Uterus (tissue), 3 donors: ENCODE measurements at regions not wholly inside any gene's neighbourhood (a gene's known extent, or its start where the extent isn't known, plus 50 kb on each side); places are given as distances from the start of the nearest gene placed in this dataset.

Source experiments
- DNase-seq, 2 donors: peaks; one replicate each; pipeline ENCODE4 v3.0.0-alpha.2; 2019 to 2020
- H3K27ac ChIP-seq, 2 donors: fragments of 200-600 bp; sonication (generic); 1 replicate in 1 of 2; 2 replicates in 1 of 2; pipeline ENCODE4 v1.5.1; 2016 to 2018
- H3K27me3 ChIP-seq, 2 donors: fragments of 200-600 bp; sonication (generic); one replicate each; pipeline ENCODE4 v1.5.1; 2018 to 2019; ENCODE audit warnings: control low read depth in 1 of 2
- H3K36me3 ChIP-seq, 2 donors: fragments of 200-600 bp; sonication (generic); one replicate each; pipeline ENCODE4 v1.5.1; 2019; ENCODE audit warnings: control low read depth in 1 of 2
- H3K4me1 ChIP-seq, 2 donors: fragments of 200-600 bp; sonication (generic); one replicate each; pipeline ENCODE4 v1.5.1; 2018 to 2019; ENCODE audit warnings: control low read depth in 1 of 2
- H3K4me3 ChIP-seq, 2 donors: fragments of 200-600 bp; sonication (generic); 1 replicate in 1 of 2; 2 replicates in 1 of 2; pipeline ENCODE4 v1.5.1; 2018 to 2019; ENCODE audit warnings: mild to moderate bottlenecking in 1 of 2
- H3K9me3 ChIP-seq, 2 donors: fragments of 200-600 bp; sonication (generic); one replicate each; pipeline ENCODE4 v1.5.1; 2019; ENCODE audit warnings: control low read depth in 1 of 2
- POLR2A ChIP-seq, 2 donors: fragments of 450-650 bp; IDR thresholded peaks; one replicate each; pipeline ENCODE4 v1.6.1; 2016; ENCODE audit warnings: antibody characterized with exemption in 2 of 2, mild to moderate bottlenecking in 1 of 2, moderate library complexity in 1 of 2
- intact Hi-C: fragments of 100-400 bp; cut with DNase I; formaldehyde crosslinking; loops from one replicate; pipeline ENCODE4 v1.15.1; 2023; ENCODE audit warnings: low total_unique reads
- TF ChIP-seq, protein P1 (sequence below), 4 experiments: fragments of 200-600 bp in 2 of 4; fragments of 450-650 bp in 2 of 4; sonication (generic) in 2 of 4; IDR thresholded peaks; one replicate each; pipeline ENCODE4 v1.5.1; 2016 to 2019; ENCODE audit warnings: antibody characterized with exemption in 4 of 4, mild to moderate bottlenecking in 2 of 4, moderate library complexity in 1 of 4
- donor health status: DM: yes; HTN: yes; CAD: no.

DNA sequence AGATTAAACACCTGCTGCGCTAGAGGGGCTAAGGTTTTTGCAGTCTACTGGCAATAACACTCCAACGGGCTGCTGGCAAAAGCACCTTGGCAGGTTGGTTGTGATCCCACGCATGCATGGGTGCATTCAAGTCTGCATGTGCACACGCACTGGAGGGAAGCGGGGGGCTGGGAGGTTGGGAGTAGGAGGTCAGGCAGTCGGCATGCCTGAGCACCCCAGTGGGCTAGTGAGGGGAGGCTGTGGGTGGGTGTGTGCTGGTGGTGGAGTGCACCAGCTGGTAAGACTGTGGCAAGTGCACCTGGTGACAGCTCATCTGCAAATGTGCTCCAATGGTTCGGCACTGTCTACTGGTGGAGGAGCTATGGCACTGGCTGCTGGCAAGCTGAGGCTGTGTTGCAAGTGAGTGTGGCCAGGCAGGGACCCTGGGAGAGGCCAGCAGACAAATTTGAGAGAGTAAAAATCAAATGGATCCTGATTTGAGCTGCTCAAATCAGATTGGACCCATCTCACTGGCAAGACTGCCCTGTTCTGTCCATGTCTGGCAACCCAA is 460.6 kb upstream of the DSEL start:
- H3K4me3 ChIP-seq: no peak overlapping the region
- H3K27ac ChIP-seq: no peak overlapping the region
- no peaks in the 10 kb centered on the region for H3K9me3 ChIP-seq
- no peak for TF ChIP-seq POLR2A (IDR thresholded peaks at IDR 0.05)
- TF ChIP-seq, protein P1, sequence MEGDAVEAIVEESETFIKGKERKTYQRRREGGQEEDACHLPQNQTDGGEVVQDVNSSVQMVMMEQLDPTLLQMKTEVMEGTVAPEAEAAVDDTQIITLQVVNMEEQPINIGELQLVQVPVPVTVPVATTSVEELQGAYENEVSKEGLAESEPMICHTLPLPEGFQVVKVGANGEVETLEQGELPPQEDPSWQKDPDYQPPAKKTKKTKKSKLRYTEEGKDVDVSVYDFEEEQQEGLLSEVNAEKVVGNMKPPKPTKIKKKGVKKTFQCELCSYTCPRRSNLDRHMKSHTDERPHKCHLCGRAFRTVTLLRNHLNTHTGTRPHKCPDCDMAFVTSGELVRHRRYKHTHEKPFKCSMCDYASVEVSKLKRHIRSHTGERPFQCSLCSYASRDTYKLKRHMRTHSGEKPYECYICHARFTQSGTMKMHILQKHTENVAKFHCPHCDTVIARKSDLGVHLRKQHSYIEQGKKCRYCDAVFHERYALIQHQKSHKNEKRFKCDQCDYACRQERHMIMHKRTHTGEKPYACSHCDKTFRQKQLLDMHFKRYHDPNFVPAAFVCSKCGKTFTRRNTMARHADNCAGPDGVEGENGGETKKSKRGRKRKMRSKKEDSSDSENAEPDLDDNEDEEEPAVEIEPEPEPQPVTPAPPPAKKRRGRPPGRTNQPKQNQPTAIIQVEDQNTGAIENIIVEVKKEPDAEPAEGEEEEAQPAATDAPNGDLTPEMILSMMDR (IDR thresholded peaks at IDR 0.05): no peak
- intact Hi-C loops: no loop called here
- no peak for DNase-seq
- H3K36me3 ChIP-seq: no peaks in the 10 kb centered on the region
- no peaks in the 10 kb centered on the region for H3K4me1 ChIP-seq
- no peaks in the 10 kb centered on the region for H3K27me3 ChIP-seq

DNA sequence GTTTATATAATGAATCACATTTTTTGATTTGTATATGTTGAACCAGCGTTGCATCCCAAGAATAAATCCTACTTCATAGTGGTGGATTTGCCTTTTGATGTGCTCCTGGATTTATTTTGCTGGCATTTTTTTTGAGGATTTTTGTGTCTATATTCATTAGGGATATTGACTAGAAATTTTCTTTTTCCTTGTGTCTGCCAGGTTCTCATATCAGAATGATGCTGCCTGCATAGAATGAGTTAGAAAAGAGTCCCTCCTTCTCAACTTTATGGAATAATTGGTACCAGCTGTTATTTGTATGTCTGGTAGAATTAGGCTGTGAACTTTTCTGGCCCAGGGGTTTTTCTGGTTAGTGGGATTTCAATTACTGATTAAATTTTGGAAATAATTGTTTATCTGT is 457.4 kb upstream of the DSEL start:
- Histone ChIP-seq H3K4me1 (no peaks in the 10 kb centered on the region), H3K4me3 (no peak overlapping the region), H3K9me3 (no peaks in the 10 kb centered on the region), H3K27ac (no peak overlapping the region), H3K27me3 (no peaks in the 10 kb centered on the region), H3K36me3 (no peaks in the 10 kb centered on the region)
- intact Hi-C loops: no loop called here
- no peak for TF ChIP-seq POLR2A (IDR thresholded peaks at IDR 0.05)
- TF ChIP-seq, protein P1 (IDR thresholded peaks at IDR 0.05): no peak
- no peak for DNase-seq

DNA sequence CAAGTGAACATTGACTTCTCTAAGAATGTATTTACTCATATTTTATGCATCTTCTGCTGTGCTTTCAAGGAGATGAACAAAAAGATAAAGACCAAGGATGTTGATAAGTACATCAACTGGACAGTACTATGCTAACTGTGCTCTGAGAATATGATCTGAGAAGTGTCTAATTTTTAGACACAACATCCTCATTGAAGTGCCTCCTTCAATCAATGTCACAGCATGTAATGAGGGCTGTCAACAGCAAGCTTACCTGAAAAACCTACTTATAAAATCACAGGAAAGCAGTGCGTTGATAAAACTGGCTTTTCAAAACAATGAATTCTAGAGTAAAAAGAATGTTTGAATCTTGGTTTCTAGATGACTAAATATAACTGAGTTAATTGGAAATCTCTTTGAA is 452.9 kb upstream of the DSEL start:
- TF ChIP-seq POLR2A (IDR thresholded peaks at IDR 0.05): no peak
- TF ChIP-seq, protein P1 (IDR thresholded peaks at IDR 0.05): no peak

DNA sequence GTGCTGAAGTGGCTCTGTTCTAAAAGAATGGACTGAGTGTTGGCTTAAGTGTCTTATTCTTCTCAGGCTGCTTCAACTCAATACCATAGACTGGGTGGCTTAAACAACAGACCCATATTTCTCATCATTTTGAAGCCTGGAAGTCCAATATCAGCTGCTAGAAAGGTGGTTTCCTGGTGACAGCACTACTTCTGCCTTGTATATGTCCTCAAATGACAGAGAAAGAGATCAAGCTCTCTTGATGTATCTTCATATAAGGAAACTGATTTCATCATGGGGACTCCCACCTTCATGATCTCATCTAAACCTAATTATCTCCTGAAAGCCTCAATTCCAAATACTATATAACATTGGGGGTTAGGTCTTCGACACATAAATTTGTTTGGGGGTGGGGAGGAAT is 449.7 kb upstream of the DSEL start:
- intact Hi-C loops: no loop called here
- DNase-seq: no peak
- Histone ChIP-seq H3K27me3 (no peaks in the 10 kb centered on the region), H3K27ac (no peak overlapping the region), H3K4me1 (no peaks in the 10 kb centered on the region), H3K9me3 (no peaks in the 10 kb centered on the region), H3K36me3 (no peaks in the 10 kb centered on the region), H3K4me3 (no peak overlapping the region)
- TF ChIP-seq, protein P1 (IDR thresholded peaks at IDR 0.05): no peak
- TF ChIP-seq POLR2A (IDR thresholded peaks at IDR 0.05): no peak

More for the DNA sequence above, 452.9 kb upstream of the DSEL start:
- H3K27ac ChIP-seq: no peak overlapping the region
- no peak for DNase-seq
- intact Hi-C loops: no loop called here
- H3K36me3 ChIP-seq: no peaks in the 10 kb centered on the region
- no peak overlapping the region for H3K4me3 ChIP-seq
- H3K9me3 ChIP-seq: no peaks in the 10 kb centered on the region
- H3K27me3 ChIP-seq: no peaks in the 10 kb centered on the region
- no peaks in the 10 kb centered on the region for H3K4me1 ChIP-seq

DNA sequence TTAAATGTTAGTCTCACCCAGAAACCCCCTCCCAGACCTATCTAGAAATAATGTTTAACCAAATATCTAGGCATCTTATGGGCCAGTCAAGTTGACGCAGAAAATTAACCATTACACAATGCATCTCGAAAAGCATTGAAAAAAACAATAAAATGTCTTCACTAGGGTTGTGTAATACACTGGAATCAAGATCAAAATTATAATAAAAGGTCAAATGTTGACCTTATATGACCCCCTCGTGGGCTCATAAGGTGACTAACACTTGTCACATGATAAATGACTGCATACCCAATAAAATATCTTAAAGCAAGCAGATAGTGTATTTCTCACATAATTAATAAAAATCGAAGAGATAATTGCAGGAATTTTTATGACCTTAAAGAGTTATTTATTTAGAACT is 447.9 kb upstream of the DSEL start:
- Histone ChIP-seq H3K27me3 (no peaks in the 10 kb centered on the region), H3K4me3 (no peak overlapping the region), H3K9me3 (no peaks in the 10 kb centered on the region), H3K36me3 (no peaks in the 10 kb centered on the region), H3K4me1 (no peaks in the 10 kb centered on the region), H3K27ac (no peak overlapping the region)
- DNase-seq: no peak
- no peak for TF ChIP-seq POLR2A (IDR thresholded peaks at IDR 0.05)
- TF ChIP-seq, protein P1 (IDR thresholded peaks at IDR 0.05): no peak
- intact Hi-C loops: no loop called here
